ENCODE measurements at regions not wholly inside any gene's neighbourhood (a gene's known extent, or its start where the extent isn't known, plus 50 kb on each side); places are given as distances from the start of the nearest gene placed in this dataset.
"Not testable (repeated sequence)": the region's sequence is repeated elsewhere in the genome, so short reads cannot be mapped to it uniquely, and the experiment has no call there.

DNA sequence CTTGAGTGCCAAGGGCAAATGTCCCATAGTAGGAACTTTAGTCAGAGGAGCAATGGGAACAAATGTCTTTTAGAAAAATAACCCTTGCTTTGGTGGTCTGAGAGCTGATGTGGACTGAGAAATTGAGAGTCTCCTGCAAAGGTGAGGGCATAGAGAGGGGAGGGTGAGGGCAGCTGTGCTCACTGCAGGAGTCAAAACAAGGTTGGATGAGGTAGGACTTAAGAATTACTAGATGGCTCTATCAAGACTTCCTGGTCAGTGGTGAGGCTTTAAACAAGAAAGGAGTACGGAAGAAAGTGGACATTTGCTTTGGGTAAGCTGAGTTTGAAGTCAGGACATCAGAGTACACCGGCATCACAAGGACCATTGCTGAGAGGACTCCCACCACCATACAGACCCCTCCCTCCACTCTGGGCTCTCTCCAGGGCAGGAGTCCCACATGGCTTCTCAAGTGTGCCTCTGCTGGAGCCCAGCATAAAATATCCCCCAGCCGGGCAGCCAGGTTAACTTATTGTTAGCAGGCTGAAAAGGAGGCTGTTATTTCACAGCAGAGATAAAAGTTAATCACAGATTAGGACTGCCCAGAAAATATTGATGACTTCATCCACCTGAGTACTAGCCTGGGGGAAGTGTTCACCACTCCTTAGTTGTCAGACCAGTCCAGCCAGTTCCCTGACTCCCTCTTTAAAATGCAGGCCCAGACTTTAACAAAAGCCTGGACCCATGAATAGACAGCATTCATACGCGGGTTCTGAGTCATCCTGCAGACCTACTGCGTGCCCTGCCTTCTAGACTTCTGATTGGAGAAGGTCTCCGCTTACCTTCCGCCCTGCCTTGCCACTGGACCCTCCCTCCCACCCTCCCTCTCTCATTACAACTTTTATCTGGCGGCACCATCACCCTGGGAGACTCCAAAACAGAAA lies 167.2 kb downstream of the BCL2L11 start:
- DNase-seq (ENCODE audit: low spot score) = not testable (repeated sequence)

GRCh38 chr2:111290370-111290769 lies 169.7 kb downstream of the BCL2L11 start:
- DNase-seq (ENCODE audit: low spot score) = not testable (repeated sequence)

GRCh38 chr2:111291566-111291965 lies 170.9 kb downstream of the BCL2L11 start:
- DNase-seq (ENCODE audit: low spot score) = not testable (repeated sequence)

DNA sequence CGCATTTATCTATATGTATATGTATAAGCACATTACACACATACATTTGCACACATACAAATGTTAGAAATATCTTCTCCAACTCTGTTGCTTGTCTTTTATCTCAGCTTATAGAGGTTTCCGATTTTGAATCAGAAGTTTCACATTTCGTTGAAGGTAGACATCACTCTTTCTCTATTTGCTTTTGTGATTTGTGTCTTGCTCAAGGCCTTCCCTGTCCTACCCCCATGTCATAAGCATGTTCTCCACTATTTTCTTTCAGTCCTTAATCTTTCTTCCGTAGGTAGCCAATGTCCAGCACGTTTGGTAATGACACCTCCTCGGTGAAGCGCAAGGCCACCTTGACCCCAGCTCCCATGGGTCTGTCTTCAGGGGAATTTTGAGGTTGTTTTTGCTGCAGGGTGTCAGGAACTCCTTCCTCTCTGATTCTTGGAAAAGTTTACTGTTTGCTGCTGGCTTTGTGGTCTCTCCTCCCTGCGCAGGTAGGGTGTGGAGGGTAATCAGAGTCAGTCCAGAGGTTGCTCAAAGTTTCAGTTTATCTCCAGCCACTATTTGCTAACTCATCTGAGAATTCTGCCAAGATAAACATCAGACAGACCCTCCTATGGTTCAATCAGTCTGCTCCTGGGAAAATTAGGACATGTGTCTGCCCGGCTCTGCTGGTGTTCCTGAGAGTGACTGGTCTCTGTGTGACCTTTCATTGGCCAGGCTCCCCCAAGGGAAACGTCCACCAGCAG lies 171.7 kb downstream of the BCL2L11 start:
- DNase-seq (ENCODE audit: low spot score) = not testable (repeated sequence)

GRCh38 chr2:111294699-111295098 lies 174.0 kb downstream of the BCL2L11 start:
- not testable (repeated sequence) for DNase-seq (ENCODE audit: low spot score)

DNA sequence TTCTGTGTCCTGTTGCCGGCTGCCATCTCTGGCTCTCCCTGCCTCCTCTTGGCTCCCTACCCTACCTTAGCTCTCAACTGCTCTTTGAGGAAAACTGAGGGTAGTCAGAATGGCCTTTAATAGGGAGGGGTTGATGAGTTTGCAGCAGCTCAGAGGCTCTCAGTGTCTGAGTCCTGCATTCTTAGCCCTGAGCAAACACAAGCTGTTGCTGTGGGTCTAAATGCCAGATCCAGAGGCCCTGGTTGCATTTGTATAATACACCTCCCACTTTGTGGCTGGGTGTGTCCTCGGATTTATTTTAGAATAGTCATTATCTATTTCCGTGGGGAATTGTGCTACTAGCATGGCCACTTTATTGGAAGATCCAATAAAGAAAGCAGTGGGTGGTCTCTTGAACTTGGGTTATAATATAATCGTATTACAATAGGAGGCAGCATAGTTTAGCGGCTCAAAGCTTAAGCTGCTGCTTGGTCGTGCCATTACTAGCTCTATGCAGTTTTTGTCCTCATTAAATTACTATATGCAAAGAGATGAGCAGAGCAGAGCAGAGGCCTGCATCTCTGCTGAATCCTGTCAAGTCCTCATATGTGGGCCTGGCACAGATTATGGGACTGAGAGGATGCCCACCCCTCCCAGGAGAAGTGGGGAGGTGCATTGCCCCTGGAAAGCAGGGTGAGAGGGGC lies 175.5 kb downstream of the BCL2L11 start:
- not testable (repeated sequence) for DNase-seq (ENCODE audit: low spot score)

- DNase-seq (ENCODE audit: low spot score) = not testable (repeated sequence)
These were observed 176.4 kb downstream of the BCL2L11 start for GRCh38 chr2:111297128-111297527.

DNA sequence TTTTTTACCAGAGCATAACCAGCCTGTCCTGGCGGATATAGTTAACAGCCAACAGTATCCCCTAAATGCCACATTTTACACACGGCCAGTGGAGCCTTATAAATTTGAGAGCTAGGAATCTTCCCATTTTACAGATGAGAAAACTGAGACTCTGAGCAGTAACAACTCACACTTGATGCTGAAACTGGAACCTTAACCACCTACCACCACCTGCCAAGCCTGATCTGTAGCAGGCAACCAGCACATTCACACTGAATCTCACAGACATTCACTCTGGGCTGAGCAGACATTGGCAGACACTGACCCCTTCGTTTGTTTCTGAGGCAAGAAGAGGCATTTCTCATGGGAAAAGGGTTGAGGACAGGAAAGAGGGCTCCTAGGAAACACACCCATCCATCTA lies 178.2 kb downstream of the BCL2L11 start:
- not testable (repeated sequence) for DNase-seq (ENCODE audit: low spot score)

DNA sequence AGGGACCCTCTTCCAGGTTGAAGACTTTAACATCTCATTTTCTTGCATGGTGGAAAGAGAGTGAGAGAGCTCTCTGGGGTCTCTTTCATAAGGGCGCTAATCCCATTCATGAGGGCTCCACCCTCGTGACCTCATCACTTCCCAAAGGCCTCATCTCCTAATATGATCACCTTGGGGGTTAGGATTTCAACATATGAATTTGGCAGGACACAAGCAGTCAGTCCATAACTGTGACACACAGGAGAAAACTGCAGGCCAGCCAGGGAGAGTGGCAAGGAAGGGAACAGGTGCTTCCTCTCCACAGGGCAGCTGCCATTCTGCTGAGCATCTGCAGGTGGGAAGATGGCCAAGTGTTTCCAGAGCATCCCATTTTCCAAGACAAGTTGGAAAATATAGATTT lies 178.9 kb downstream of the BCL2L11 start:
- DNase-seq (ENCODE audit: low spot score) = not testable (repeated sequence)

GRCh38 chr2:111301677-111302076 lies 181.0 kb downstream of the BCL2L11 start:
- not testable (repeated sequence) for DNase-seq (ENCODE audit: low spot score)

- not testable (repeated sequence) for DNase-seq (ENCODE audit: low spot score)
These were observed 181.9 kb downstream of the BCL2L11 start for GRCh38 chr2:111302397-111303218.

- not testable (repeated sequence) for DNase-seq (ENCODE audit: low spot score)
These were observed 186.6 kb downstream of the BCL2L11 start for GRCh38 chr2:111307302-111307701.

DNA sequence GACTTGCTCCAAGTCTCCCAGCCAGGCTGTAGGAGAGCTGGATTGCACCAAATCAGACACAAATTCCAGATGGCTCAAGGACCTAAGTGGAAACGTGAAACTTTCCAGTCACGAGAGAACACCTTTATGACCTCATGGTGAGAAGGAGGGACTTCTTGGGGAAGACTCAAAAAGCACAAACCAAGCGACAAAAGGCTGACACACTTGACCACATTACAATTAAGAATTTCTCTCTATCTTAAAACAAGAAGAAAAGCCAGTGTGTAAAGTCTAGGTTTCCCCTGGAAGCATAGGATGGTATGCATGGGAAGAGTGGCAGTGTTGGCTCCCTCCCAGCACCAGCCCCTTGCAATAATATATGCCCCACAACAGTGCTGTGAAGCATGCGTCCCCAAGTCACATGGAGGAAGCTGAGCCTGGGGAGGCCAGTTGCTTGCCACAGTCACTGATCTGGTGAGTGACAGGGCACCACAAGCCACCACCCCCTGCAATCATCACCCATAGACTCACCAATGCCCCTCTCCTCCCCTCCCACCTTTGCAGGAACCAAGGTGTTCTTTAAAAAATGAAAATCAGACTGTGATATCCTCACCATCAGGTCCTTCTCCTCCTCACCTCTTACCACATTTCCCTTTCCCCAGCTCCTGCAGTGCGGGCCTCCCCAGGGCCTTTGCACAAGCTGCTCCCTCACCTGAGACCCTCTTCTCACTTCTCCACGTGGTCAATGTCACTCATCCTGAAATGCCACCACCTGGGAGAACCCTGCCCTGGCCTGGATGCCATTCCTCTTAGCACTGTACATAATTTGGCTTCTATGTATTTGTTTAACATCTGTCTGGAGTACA lies 188.7 kb downstream of the BCL2L11 start:
- not testable (repeated sequence) for DNase-seq (ENCODE audit: low spot score)

DNA sequence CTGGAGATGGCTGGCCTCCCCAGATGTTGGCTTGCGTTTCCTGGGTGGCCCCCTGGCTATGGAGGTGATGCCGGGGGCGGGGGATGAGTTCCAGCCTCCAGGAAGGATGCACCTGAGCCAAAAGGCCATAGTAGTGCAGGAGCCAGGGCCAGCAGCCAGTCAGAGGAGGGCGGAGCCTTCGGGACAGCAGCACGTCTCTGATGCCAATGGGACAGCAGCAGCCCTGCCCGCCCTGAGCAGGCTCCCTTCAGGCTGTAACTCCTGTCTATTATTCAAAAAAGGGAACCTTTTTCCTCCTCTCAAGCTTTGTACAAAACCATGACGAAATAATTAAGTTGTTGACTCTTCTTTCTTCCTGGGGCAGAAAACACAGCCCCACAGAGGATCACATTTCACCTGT lies 189.7 kb downstream of the BCL2L11 start:
- DNase-seq (ENCODE audit: low spot score) = not testable (repeated sequence)

- DNase-seq (ENCODE audit: low spot score) = not testable (repeated sequence)
These were observed 190.9 kb downstream of the BCL2L11 start for GRCh38 chr2:111311568-111311967.

DNA sequence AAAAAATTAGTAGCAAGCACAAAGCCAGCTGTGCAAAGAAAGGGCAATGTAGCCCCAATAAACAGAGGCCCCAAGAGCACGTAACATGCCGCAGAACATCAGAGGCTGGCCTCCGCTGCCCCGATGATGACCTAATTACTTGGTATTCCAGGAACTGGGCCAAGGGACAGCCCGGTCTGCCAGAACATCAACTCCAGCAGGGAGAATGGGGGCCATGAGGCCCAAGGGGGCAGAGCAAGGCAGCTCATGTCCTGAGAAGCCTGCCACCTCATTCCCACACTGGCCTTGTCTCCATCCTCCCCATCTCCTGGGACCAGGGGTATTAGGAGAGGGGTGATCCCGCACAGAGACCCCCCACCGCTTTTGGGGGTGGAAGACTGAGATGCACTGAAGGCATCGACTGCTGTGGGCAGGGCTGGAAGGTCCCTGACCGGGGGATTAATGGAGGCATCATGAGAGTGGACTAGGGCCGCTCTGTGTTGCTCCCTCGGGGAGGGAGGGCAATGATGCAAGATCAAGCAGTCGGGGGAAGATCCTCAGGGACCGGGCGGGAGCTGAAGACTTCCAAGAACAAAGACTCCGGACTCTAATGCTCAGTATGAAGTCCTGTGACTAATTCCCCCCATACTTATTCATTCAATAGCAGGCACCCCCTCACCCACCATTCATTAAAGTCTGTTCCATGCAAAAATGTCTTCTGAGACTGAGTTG lies 192.3 kb downstream of the BCL2L11 start:
- not testable (repeated sequence) for DNase-seq (ENCODE audit: low spot score)

GRCh38 chr2:111313711-111314110 lies 193.0 kb downstream of the BCL2L11 start:
- DNase-seq (ENCODE audit: low spot score) = not testable (repeated sequence)

GRCh38 chr2:111315188-111315917 lies 194.6 kb downstream of the BCL2L11 start:
- not testable (repeated sequence) for DNase-seq (ENCODE audit: low spot score)

- DNase-seq (ENCODE audit: low spot score) = not testable (repeated sequence)
These were observed 195.6 kb downstream of the BCL2L11 start for GRCh38 chr2:111316221-111316741.
